ENCODE measurements at regions not wholly inside any gene's neighbourhood (a gene's known extent, or its start where the extent isn't known, plus 50 kb on each side); places are given as distances from the start of the nearest gene placed in this dataset.

DNA sequence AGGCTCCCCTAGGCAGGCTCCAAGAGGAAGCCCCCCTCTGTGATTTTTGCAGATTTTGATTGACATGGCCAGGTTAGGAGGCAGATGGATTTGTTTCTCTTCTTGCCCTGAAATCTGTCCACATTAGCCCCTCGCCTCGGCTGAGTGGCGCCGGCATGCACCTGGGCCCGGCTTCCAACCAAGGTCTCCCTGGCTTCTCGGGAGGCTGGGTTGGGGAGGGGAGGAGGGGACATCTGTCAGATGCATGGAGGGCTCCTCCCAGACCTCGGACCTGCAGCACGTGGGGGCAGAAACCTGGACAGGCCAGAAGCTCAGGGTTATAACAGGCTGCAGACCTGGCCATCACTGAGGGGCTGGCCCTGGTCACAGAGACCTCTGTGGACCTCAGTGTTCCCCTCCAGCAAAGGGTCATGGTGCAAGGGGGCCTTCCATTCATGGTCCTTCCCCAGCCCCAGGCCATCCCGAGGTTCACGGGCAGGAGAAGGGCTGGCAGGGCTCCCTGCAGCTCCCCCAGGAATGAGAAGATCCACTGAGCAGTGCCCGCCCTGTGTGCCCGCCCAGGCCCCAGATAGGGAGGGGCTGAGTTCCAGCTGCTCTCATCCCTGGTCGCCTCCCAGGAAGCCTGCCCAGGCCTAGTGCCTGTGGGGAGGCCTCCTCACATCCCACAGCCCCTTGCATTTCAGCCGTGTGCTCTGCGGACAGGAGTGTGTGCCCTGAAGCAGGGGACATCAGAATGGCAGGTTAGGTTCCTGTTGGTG is 747.8 kb downstream of the BRD1 start:
- FAIRE-seq (no peak), DNase-seq (ENCODE audit: low spot score) (no peak), ATAC-seq (no peak)
- Histone ChIP-seq H2AFZ (ENCODE audit: low read length) (no peak overlapping the region), H3K4me2 (ENCODE audit: low read depth, low read length) (no peak overlapping the region), H3K79me2 (ENCODE audit: insufficient read depth, low read length) (no peaks in the 10 kb centered on the region), H3K9ac (ENCODE audit: insufficient read depth, low read depth, low read length) (no peak overlapping the region), H3K4me1 (ENCODE audit: insufficient read depth, low read length) (no peaks in the 10 kb centered on the region), H3K9me3 (ENCODE audit: low read length) (no peaks in the 10 kb centered on the region), H3K36me3 (replicated peaks in 1 of 2; ENCODE audit: control insufficient read depth in 1 of 2, insufficient read depth in 2 of 2, low read length in 2 of 2) (no peaks in the 10 kb centered on the region), H4K20me1 (ENCODE audit: insufficient read depth, low read length) (0 out of 2 replicates have a peak, but pooled peaks cover 2% of the 10 kb centered on the region), H3K4me3 (replicated peaks in 1 of 3; ENCODE audit: insufficient read depth in 1 of 3, low read depth in 2 of 3, low read length in 3 of 3) (no peak overlapping the region), H3K27me3 (ENCODE audit: control insufficient read depth in 1 of 2, insufficient read depth in 2 of 2, low read length in 2 of 2) (peaks cover 7 to 58% of the 10 kb centered on the region in 2 experiments; a peak in 4 of 5 replicates), H3K27ac (ENCODE audit: extremely low read length, insufficient read depth, low read length) (no peak overlapping the region)
- ChIA-PET POLR2A (no interaction called here), CTCF (ENCODE audit: low intra/inter-chr PET ratio, low total read pairs) (no interaction called here)
- no TSS peak for BruUV-seq (replicated peaks)
- WGBS (ENCODE audit: low lambda C conversion rate), result 50% methylated on average over 2 of the region's 15 CpGs
- in situ Hi-C loops (cut with HindIII; ENCODE audit: extremely low pct_ligation_motif_present, low pct_unique_long_range_greater_than_20kb), result no loop called here
- TF ChIP-seq, protein P1, sequence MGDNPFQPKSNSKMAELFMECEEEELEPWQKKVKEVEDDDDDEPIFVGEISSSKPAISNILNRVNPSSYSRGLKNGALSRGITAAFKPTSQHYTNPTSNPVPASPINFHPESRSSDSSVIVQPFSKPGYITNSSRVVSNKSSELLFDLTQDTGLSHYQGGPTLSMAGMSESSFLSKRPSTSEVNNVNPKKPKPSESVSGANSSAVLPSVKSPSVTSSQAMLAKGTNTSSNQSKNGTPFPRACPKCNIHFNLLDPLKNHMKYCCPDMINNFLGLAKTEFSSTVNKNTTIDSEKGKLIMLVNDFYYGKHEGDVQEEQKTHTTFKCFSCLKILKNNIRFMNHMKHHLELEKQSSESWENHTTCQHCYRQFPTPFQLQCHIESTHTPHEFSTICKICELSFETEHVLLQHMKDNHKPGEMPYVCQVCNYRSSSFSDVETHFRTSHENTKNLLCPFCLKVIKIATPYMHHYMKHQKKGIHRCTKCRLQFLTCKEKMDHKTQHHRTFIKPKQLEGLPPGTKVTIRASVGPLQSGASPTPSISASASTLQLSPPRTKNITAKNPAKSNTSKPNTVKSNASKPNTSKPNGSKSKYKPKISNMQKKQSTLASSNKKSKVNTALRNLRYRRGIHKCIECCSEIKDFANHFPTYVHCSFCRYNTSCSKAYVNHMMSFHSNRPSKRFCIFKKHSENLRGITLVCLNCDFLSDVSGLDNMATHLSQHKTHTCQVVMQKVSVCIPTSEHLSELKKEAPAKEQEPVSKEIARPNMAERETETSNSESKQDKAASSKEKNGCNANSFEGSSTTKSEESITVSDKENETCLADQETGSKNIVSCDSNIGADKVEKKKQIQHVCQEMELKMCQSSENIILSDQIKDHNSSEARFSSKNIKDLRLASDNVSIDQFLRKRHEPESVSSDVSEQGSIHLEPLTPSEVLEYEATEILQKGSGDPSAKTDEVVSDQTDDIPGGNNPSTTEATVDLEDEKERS (CRISPR knock-in tag; IDR thresholded peaks at IDR 0.05), result no peak
- TF ChIP-seq, protein P2, sequence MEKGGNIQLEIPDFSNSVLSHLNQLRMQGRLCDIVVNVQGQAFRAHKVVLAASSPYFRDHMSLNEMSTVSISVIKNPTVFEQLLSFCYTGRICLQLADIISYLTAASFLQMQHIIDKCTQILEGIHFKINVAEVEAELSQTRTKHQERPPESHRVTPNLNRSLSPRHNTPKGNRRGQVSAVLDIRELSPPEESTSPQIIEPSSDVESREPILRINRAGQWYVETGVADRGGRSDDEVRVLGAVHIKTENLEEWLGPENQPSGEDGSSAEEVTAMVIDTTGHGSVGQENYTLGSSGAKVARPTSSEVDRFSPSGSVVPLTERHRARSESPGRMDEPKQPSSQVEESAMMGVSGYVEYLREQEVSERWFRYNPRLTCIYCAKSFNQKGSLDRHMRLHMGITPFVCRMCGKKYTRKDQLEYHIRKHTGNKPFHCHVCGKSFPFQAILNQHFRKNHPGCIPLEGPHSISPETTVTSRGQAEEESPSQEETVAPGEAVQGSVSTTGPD (CRISPR knock-in tag; IDR thresholded peaks at IDR 0.05), result no peak
- TF ChIP-seq PHF21A (CRISPR knock-in tag; IDR thresholded peaks at IDR 0.05), result no peak
- TF ChIP-seq ZBTB20 (CRISPR knock-in tag; IDR thresholded peaks at IDR 0.05; ENCODE audit: borderline replicate concordance, low read depth), result no peak
- TF ChIP-seq ZNF367 (CRISPR knock-in tag; IDR thresholded peaks at IDR 0.05; ENCODE audit: borderline replicate concordance), result no peak
- no peak for TF ChIP-seq RBFOX2 (IDR thresholded peaks at IDR 0.05; ENCODE audit: low read depth, low read length)
- TF ChIP-seq SATB2 (CRISPR knock-in tag; IDR thresholded peaks at IDR 0.05), result no peak
- TF ChIP-seq ZNF674 (CRISPR knock-in tag; IDR thresholded peaks at IDR 0.05; ENCODE audit: low read depth), result no peak
- no peak for TF ChIP-seq KLF9 (CRISPR knock-in tag; IDR thresholded peaks at IDR 0.05; ENCODE audit: low read depth)
- no peak for TF ChIP-seq RELA (CRISPR knock-in tag; IDR thresholded peaks at IDR 0.05)
- TF ChIP-seq ZNF205 (CRISPR knock-in tag; IDR thresholded peaks at IDR 0.05), result no peak
- no peak for TF ChIP-seq NFATC3 (CRISPR knock-in tag; IDR thresholded peaks at IDR 0.05)
- no peak for TF ChIP-seq MAFF (IDR thresholded peaks at IDR 0.05; ENCODE audit: low read depth, low read length)
- no peak for TF ChIP-seq HNF4G (IDR thresholded peaks at IDR 0.05; ENCODE audit: borderline replicate concordance, low read depth, low read length)
- TF ChIP-seq HNF4G (CRISPR knock-in tag; IDR thresholded peaks at IDR 0.05; ENCODE audit: borderline replicate concordance, low read depth), result no peak
- TF ChIP-seq HOXA3 (CRISPR knock-in tag; IDR thresholded peaks at IDR 0.05), result no peak
- intact Hi-C loops (cut with micrococcal nuclease; ENCODE audit: unreplicated experiment), result no loop called here

Data from HepG2 (cell line).